Stimulated activated naive CD4-positive, alpha-beta T cell treated with Interleukin-2 at 50 U/mL for 16 hours (primary cell): ENCODE measurements at regions not wholly inside any gene's neighbourhood (a gene's known extent, or its start where the extent isn't known, plus 50 kb on each side); places are given as distances from the start of the nearest gene placed in this dataset.

Experiments used
- DNase-seq: peaks from one replicate; lab custom pipeline; 2025; lab: John Stamatoyannopoulos, UW

- no peak for DNase-seq
Measured at GRCh38 chr2:217654168-217654567, 348.6 kb downstream of the TNS1 start.

DNA sequence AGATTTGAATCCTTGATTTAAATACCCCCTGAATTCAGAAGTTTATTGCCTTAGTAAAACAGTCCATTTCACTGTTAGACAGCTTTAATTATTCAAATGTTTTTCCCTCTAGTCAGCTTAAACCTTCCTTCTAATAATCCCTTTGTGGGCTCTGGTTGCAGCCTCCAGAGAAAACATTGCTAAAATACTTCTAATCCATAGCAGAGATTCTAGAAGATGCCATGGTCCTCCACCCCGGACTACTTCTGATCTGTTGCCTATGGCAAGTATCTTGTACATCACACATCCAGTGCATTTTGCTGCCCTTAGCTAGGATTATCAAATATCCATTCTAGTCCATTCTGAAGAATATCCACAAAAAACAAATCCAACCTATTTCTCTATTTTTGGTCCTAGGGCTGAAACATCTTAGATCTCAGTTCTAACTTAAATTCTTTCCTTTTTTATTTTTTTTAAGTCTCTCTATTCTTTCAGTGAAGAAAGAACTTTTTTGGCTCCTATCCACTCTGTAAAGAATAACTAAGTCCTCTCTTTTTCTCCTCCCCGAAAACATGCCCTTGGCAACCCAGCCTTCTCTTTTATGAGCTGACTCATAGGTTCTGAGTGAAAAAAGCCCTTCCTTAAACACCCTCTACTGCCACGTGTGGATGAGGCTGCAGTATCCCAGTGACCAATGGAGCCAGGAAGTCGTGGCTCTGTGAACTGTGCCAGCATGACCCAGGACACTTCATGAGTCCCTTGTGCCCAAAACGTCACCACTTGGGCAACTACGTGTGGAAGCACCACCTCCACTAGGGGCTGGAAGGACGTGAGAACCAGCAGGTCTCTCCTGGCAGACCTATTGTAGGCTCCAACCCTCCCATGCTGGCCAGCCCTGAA lies 349.8 kb downstream of the TNS1 start:
- DNase-seq: no peak

DNA sequence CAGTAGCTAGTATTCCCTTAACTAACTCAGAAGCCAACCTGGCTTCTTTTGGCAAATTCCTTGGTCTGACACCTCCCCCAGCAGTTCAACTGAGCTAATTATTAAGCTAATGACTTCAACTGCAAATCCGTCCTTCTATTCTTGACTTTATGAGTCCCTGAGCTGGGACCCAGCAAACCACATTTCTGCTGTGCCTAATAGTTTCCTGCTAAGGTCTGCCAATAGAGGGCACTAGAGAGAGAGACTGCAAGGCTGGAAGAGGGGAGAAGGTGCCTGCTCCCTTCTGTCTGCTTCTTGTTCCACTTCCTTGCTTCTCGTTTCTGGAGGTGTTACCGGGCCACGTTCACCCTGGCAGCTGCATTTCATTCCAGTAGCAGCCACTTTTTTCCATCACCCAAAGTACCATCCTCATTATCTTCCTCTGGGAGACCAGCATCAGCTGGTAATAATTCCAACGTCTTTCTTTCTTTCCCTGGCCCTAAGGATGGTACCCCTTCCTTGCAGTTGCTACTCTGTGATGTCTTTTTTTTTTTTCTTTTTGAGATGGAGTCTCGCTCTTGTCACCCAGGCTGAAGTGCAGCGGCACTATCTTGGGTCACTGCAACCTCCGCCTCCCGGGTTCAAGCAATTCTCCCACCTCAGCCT lies 352.0 kb downstream of the TNS1 start:
- no peak for DNase-seq

- DNase-seq: no peak
Measured at GRCh38 chr2:217650229-217650628, 352.6 kb downstream of the TNS1 start.

DNA sequence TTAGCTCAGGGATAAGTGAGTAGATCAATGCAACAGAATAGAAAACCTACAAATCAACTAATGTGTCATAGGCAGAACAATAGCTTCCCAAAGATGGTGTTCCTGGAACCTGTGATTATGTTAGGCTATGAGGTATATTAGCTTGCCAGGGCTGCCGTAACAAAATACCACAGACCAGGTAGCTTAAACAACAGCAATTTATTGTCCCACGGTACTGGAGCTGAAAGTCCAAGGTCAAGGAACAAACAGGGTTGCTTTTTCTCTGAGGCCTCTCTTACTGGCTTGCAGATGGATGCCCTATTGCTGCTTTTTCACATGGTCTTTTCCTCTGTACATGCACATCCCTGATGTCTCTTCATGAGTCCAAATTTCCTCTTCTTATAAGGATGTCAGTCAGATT lies 354.9 kb downstream of the TNS1 start:
- no peak for DNase-seq

- no peak for DNase-seq
Measured at GRCh38 chr2:217647226-217647625, 355.6 kb downstream of the TNS1 start.

- no peak for DNase-seq
Measured at GRCh38 chr2:217645896-217646295, 356.9 kb downstream of the TNS1 start.

DNA sequence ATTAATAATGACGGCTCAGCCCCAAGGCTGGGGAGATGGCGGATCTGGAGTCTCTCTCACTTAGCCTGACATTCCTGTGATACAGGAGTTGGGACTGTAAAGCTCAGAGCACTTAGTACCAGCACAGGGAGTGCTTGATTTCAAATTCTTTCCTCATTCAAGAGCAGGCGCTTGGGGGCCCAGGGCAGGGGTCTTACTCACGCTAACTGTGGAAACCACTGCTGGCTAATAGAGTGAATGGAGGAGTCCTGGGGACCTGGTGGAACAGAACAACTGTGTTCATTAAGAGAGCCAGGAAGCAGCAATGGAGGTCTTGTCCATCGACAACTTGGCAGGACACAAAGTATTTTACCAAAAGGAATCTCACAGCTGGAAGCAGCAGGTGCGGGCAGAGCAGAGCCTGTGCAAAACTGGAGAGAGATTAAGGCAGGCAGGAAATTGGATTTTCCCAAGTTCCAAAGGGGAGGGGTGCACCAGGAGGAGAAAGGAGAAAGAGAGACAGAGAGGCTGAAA lies 358.9 kb downstream of the TNS1 start:
- DNase-seq: no peak

DNA sequence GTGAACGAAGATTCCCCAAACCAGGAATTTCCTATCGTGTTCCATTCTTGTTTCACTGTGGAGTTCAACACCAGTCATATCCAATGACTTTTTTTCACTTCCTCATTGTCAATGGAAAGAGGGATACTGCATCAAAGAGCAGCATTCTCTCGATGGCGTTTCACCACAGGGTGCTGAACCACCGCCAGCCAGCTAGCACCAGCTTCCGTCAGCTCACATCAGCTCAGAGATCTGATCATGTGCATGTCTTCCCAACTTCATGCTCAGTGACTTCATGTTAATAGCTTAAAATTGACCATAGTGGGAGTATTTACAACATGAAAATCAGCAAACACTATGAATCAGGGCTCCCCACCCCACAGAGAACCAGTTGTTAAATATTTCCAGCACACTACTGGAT lies 359.9 kb downstream of the TNS1 start:
- DNase-seq: no peak

DNA sequence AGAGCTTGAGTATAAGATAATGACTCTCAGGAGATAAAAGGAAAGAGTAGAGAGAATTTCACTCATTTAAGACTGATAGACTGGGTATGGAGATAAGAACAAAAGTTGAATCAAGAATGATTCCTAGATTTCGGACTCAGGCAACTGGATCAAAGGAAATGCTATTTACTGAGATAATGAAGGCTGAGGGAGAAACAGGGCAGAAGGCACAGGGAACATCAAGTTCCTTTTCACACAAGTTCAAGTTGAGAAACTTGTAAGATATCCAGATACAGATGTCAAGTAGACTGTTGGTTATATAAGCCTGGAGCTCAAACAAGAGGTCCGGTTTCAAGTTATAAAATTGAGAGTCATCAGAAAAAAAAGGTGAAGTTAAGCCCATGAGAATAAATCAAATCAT lies 360.8 kb downstream of the TNS1 start:
- no peak for DNase-seq

GRCh38 chr2:217639481-217639880 lies 363.3 kb downstream of the TNS1 start:
- no peak for DNase-seq

DNA sequence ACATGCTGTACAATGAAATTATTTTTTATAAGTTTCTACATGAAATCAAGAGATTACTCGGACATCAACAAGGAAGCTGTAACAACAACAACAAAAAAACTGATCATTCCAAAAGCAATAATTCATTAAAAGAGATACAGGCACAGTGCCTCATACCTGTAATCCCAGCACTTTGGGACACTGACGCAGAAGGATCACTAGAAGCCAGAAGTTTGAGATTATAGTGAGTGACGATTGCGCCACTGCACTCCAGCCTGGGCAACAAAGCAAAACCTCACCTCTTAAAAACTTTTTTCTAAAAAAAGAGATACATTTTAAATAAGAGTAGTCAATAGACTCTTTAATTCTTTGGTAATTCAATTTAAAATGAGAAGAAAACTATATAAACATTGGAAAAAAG lies 364.3 kb downstream of the TNS1 start:
- no peak for DNase-seq

- no peak for DNase-seq
Measured at GRCh38 chr2:217638031-217638430, 364.8 kb downstream of the TNS1 start.

- DNase-seq: no peak
Measured at GRCh38 chr2:217636991-217637561, 365.7 kb downstream of the TNS1 start.

GRCh38 chr2:217636578-217636977 lies 366.2 kb downstream of the TNS1 start:
- no peak for DNase-seq

GRCh38 chr2:217634871-217635270 lies 367.9 kb downstream of the TNS1 start:
- DNase-seq: no peak

DNA sequence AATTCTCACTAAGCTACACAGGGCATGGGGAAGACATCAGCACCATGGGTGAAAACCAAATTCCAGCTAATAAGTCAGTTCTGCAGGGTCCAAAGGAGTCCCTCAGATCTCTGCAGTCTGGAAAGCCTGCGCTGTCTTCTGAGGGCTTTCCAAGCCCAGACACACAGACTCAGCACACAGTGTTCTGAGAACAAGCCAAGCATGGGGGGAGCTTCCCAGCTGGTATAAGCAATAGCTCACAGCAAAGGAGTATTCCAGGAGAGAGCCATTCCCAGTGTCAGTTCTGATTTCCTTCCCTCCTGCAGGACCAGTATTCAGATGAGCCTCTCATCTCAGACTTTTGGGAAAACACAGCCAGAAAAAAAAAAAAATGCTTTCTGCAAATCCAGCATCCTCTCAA lies 370.8 kb downstream of the TNS1 start:
- DNase-seq: no peak

DNA sequence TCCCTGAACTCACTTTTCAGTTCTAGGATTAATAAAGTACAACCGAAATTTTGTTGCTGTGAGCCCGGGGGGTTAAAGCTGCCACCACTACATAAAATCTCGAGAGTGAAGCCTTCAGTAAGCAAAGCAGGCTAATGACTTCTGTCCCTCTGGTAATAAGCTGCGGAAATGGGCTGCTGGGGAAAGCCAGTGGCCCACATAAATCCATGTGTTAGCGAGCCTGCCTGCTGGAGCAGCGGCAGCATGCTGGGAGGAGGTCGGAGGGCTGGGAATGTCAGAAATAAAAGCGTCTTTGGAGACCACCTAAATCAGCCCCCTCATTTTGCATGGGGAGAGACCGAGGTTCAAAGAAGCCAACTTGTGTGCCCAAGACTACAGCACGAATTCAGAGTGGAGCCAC lies 371.7 kb downstream of the TNS1 start:
- DNase-seq: no peak

GRCh38 chr2:217629347-217629746 lies 373.4 kb downstream of the TNS1 start:
- DNase-seq: no peak

- DNase-seq: no peak
Measured at GRCh38 chr2:217628061-217628460, 374.7 kb downstream of the TNS1 start.

DNA sequence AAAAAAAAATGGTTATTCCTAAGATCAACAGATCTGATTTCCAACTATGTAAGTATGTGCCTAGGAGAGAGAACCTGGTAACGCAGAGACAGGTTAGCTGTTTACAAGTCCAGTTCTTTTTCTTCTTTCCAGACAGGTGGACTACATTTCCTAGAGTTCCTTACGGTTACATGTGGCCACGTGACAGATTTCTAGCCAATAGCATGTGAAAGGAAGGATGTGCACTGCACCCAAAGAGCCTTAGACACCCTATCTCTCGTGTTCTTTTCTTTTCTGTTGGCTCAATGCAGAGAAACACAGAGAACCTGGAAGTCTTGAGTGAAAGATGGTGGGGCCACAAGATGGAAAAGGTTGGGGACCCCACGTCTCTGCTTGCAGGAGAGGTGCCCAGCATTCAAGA lies 375.9 kb downstream of the TNS1 start:
- DNase-seq: no peak

- no peak for DNase-seq
Measured at GRCh38 chr2:217625557-217626169, 377.1 kb downstream of the TNS1 start.
